ENCODE measurements at regions not wholly inside any gene's neighbourhood (a gene's known extent, or its start where the extent isn't known, plus 50 kb on each side); places are given as distances from the start of the nearest gene placed in this dataset.

- POLR2A ChIA-PET: no interaction called here
- Histone ChIP-seq H3K4me2 (ENCODE audit: low read length) (no peak overlapping the region), H4K20me1 (ENCODE audit: insufficient read depth, low read length) (no peaks in the 10 kb centered on the region), H3K27ac (ENCODE audit: low read depth, low read length, poor library complexity, severe bottlenecking) (no peak overlapping the region), H3K4me3 (ENCODE audit: low read depth, low read length, poor library complexity, severe bottlenecking) (no peak overlapping the region), H3K4me1 (ENCODE audit: insufficient read depth, low read length, poor library complexity, severe bottlenecking) (no peaks in the 10 kb centered on the region), H3K79me2 (ENCODE audit: insufficient read depth, low read depth, low read length) (no peaks in the 10 kb centered on the region), H3K9me2 (ENCODE audit: insufficient read depth, low read length) (no peaks in the 10 kb centered on the region), H2AFZ (ENCODE audit: low read length) (no peak overlapping the region), H3K36me3 (ENCODE audit: insufficient read depth, low read length) (no peaks in the 10 kb centered on the region), H3K9me3 (ENCODE audit: low read length) (no peaks in the 10 kb centered on the region)
- no peak for DNase-seq (ENCODE audit: low spot score)
- CTCF ChIA-PET (ENCODE audit: unreplicated experiment): no interaction called here
- no peak for TF ChIP-seq EZH2phosphoT487 (IDR thresholded peaks at IDR 0.05; ENCODE audit: borderline replicate concordance, low read depth, low read length)
- intact Hi-C loops (cut with micrococcal nuclease; ENCODE audit: unreplicated experiment): no loop called here
- BruUV-seq (replicated peaks): no TSS peak
Observed at GRCh38 chr10:30155401-30155800, 96.0 kb upstream of the JCAD start.

DNA sequence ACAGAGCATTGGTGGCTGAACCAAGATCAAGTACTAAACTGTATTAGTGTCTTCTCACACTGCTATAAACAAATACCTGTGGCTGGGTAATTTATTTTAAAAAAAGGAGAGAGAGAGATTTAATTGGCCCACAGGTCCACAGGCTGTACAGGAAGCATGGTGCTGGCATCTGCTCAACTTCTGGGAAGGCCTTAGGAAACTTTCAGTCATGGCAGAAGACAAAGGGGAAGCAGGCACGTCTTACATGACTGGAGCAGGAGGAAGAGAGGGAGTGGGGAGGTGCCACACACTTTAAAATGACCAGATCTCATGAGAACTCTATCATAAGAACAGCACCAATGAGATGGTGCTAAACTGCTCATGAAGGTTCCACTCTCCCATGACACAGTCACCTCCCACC, 95.2 kb upstream of the JCAD start:
- no peak overlapping the region for H3K27ac ChIP-seq (ENCODE audit: low read depth, low read length, poor library complexity, severe bottlenecking)
- no peak for DNase-seq (ENCODE audit: low spot score)
- H3K79me2 ChIP-seq (ENCODE audit: insufficient read depth, low read depth, low read length): no peaks in the 10 kb centered on the region
- no peak overlapping the region for H3K4me2 ChIP-seq (ENCODE audit: low read length)
- intact Hi-C loops (cut with micrococcal nuclease; ENCODE audit: unreplicated experiment): no loop called here
- ChIA-PET POLR2A (no interaction called here), CTCF (ENCODE audit: unreplicated experiment) (no interaction called here)
- H3K9me3 ChIP-seq (ENCODE audit: low read length): no peaks in the 10 kb centered on the region
- H3K4me3 ChIP-seq (ENCODE audit: low read depth, low read length, poor library complexity, severe bottlenecking): no peak overlapping the region
- H3K36me3 ChIP-seq (ENCODE audit: insufficient read depth, low read length): no peaks in the 10 kb centered on the region
- no peak overlapping the region for H2AFZ ChIP-seq (ENCODE audit: low read length)
- H4K20me1 ChIP-seq (ENCODE audit: insufficient read depth, low read length): no peaks in the 10 kb centered on the region
- TF ChIP-seq, protein P1, sequence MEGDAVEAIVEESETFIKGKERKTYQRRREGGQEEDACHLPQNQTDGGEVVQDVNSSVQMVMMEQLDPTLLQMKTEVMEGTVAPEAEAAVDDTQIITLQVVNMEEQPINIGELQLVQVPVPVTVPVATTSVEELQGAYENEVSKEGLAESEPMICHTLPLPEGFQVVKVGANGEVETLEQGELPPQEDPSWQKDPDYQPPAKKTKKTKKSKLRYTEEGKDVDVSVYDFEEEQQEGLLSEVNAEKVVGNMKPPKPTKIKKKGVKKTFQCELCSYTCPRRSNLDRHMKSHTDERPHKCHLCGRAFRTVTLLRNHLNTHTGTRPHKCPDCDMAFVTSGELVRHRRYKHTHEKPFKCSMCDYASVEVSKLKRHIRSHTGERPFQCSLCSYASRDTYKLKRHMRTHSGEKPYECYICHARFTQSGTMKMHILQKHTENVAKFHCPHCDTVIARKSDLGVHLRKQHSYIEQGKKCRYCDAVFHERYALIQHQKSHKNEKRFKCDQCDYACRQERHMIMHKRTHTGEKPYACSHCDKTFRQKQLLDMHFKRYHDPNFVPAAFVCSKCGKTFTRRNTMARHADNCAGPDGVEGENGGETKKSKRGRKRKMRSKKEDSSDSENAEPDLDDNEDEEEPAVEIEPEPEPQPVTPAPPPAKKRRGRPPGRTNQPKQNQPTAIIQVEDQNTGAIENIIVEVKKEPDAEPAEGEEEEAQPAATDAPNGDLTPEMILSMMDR (conservative IDR thresholded peaks at IDR 0.05; ENCODE audit: low read length): no peak
- TF ChIP-seq EZH2phosphoT487 (IDR thresholded peaks at IDR 0.05; ENCODE audit: borderline replicate concordance, low read depth, low read length): no peak
- no peaks in the 10 kb centered on the region for H3K4me1 ChIP-seq (ENCODE audit: insufficient read depth, low read length, poor library complexity, severe bottlenecking)
- no TSS peak for BruUV-seq (replicated peaks)
- no peaks in the 10 kb centered on the region for H3K9me2 ChIP-seq (ENCODE audit: insufficient read depth, low read length)

- Histone ChIP-seq H3K9me3 (ENCODE audit: low read length) (no peaks in the 10 kb centered on the region), H3K4me2 (ENCODE audit: low read length) (no peak overlapping the region), H3K4me1 (ENCODE audit: insufficient read depth, low read length, poor library complexity, severe bottlenecking) (no peaks in the 10 kb centered on the region), H3K4me3 (ENCODE audit: low read depth, low read length, poor library complexity, severe bottlenecking) (no peak overlapping the region), H2AFZ (ENCODE audit: low read length) (no peak overlapping the region), H4K20me1 (ENCODE audit: insufficient read depth, low read length) (no peaks in the 10 kb centered on the region), H3K79me2 (ENCODE audit: insufficient read depth, low read depth, low read length) (no peaks in the 10 kb centered on the region), H3K9me2 (ENCODE audit: insufficient read depth, low read length) (no peaks in the 10 kb centered on the region), H3K27ac (ENCODE audit: low read depth, low read length, poor library complexity, severe bottlenecking) (no peak overlapping the region), H3K36me3 (ENCODE audit: insufficient read depth, low read length) (no peaks in the 10 kb centered on the region)
- DNase-seq (ENCODE audit: low spot score): no peak
- no TSS peak for BruUV-seq (replicated peaks)
- POLR2A ChIA-PET: no interaction called here
- intact Hi-C loops (cut with micrococcal nuclease; ENCODE audit: unreplicated experiment): no loop called here
- CTCF ChIA-PET (ENCODE audit: unreplicated experiment): no interaction called here
- TF ChIP-seq, protein P1 (conservative IDR thresholded peaks at IDR 0.05; ENCODE audit: low read length): no peak
- no peak for TF ChIP-seq EZH2phosphoT487 (IDR thresholded peaks at IDR 0.05; ENCODE audit: borderline replicate concordance, low read depth, low read length)
Observed at GRCh38 chr10:30154126-30154525, 94.7 kb upstream of the JCAD start.
